ENCODE measurements at regions not wholly inside any gene's neighbourhood (a gene's known extent, or its start where the extent isn't known, plus 50 kb on each side); places are given as distances from the start of the nearest gene placed in this dataset.
"Not testable (repeated sequence)": the region's sequence is repeated elsewhere in the genome, so short reads cannot be mapped to it uniquely, and the experiment has no call there.

GRCh38 chr17:27209316-27209715, 84.6 kb upstream of the WSB1 start:
- H3K27ac ChIP-seq, result no peak overlapping the region
- no peak for TF ChIP-seq CTCF (conservative IDR thresholded peaks at IDR 0.05)

GRCh38 chr17:27210809-27211208, 83.1 kb upstream of the WSB1 start:
- not testable (repeated sequence) for H3K27ac ChIP-seq

DNA sequence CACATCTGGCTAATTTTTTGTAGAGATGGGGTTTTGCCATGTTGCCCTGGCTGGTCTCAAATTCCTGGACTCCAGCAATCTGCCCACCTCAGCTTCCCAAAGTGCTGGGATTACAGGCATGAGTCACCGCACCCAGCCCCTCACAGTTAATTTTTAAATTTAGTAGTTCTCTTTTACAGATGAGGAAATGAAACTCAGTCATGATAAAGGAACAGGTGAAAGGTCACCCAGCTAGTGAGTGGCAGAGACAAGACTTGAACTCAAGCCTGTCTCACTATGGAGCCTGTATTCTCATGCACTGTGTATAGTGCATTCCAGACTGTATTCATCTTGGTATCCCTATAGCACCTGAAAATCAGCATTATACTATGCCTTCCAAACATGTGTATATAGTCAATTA, 77.1 kb upstream of the WSB1 start:
- no peak overlapping the region for H3K27ac ChIP-seq
- TF ChIP-seq CTCF (conservative IDR thresholded peaks at IDR 0.05), result no peak

- no peak overlapping the region for H3K27ac ChIP-seq
- TF ChIP-seq CTCF (conservative IDR thresholded peaks at IDR 0.05), result no peak
Observed at GRCh38 chr17:27217631-27218030, 76.3 kb upstream of the WSB1 start.

DNA sequence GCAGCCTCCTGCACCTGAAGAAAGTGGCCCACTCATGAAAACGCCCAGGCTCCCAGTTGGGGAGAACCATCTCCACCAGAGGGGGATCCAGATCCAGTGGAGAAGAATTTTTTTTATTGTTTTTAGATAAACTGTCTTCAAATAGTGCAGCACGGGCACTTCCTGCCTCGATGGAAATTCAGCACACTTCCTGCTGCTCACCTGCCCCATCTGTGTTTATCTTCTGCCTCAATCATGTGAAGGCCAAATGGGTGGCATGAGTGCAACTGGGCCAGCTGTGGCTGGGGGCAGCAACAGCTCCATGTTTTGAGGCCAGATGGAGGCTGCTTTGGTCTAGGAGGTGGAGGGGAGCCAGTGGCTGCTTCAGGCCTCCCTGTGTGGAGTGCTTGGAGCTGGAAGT, 75.9 kb upstream of the WSB1 start:
- H3K27ac ChIP-seq, result no peak overlapping the region; the same call in 1 of the 2 replicates
- TF ChIP-seq CTCF (conservative IDR thresholded peaks at IDR 0.05), result no peak

DNA sequence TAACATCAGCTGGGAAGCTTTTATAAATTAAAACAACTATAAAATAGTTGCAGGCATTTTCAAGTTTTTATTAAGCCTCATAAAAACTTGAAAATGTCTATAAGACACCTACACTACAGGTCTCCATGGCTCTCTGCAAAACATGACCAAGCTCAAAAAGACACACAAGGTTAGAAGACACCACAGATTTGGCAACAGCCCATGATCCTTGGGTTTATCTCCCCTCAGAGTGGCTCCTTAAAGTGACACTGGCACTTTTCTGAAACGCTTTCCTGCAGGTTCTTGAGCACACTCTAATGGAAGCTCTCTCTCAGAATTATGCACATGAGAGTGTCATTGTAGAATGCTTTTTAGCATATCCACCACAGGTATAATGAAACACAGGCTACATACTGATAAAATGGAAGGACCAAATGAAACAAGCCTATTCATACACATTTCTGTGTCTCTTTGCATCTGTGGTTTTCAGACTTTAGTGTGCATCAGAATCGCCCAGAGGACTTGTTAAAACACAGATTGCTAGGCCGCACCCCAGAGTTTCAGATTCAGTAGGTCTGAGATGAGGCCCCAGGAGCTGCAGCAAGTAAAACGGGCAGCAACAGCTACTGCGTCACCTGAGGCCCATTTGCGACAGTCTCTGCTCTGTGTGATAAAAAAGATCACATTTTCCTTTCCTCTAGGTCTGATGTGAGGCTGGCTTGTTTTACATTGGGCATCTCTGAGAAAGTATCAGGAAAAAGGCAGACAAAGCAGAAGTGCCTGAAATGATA, 75.0 kb upstream of the WSB1 start:
- TF ChIP-seq CTCF (conservative IDR thresholded peaks at IDR 0.05), result no peak
- no peak overlapping the region; the same call in 1 of the 2 replicates for H3K27ac ChIP-seq

DNA sequence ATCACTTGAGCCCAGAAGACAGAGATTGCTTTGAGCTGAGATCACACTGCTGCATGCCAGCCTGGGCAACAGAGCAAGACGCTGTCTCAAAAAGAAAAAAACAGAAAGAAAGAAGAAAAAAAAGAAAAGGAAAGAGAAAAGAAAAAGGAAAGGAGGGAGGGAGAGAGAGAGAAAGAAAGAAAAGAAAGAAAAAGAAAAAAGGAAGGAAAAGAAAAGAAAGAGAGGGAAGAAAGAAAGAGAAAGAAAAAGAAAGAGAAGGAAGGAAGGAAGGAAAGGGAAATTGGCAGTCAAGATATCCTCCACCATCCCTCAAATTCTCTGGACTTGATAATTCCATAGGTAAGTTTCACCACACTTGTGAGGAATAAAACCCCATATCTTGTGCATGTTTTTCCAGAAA, 71.4 kb upstream of the WSB1 start:
- no peak overlapping the region for H3K27ac ChIP-seq
- TF ChIP-seq CTCF (conservative IDR thresholded peaks at IDR 0.05), result no peak

DNA sequence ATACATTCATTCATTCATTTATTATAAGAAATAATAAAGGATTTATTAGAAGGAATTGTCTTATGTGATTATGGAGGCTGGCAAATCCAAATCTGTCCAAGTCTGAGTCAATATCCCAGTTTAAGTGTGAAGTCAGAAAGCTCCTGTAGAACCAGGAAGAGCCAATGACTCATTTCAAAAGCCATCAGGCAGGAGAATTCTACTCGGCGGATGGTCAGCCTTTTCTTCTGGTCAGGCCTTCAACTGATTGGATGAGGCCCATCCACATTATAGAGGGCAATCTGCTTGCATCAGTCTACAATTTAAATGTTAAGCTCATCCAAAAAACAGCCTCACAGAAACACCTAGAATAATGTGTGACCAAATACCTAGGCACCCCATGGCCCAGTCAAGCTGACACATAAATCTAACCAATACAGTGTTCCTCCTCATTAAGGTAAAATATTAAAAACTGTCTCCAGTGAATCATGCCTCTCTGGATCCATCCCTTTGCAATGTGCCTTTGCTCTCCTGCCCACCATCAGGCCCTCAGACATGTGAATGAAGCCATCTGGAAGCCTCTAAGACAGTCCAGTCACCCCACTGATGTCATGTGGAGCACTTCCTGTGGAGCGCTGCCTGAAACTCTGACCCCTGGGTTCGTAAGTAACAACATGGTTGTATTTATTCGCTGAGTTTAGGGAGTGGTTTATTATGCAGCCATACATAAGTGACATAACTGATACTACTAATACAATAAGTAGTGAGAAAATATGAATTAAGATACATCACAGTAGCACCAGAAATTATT, 69.2 kb upstream of the WSB1 start:
- TF ChIP-seq CTCF (conservative IDR thresholded peaks at IDR 0.05), result no peak
- no peak overlapping the region for H3K27ac ChIP-seq

Data from VCaP (cell line).